ENCODE measurements at regions not wholly inside any gene's neighbourhood (a gene's known extent, or its start where the extent isn't known, plus 50 kb on each side); places are given as distances from the start of the nearest gene placed in this dataset.
"Not testable (repeated sequence)": the region's sequence is repeated elsewhere in the genome, so short reads cannot be mapped to it uniquely, and the experiment has no call there.

DNA sequence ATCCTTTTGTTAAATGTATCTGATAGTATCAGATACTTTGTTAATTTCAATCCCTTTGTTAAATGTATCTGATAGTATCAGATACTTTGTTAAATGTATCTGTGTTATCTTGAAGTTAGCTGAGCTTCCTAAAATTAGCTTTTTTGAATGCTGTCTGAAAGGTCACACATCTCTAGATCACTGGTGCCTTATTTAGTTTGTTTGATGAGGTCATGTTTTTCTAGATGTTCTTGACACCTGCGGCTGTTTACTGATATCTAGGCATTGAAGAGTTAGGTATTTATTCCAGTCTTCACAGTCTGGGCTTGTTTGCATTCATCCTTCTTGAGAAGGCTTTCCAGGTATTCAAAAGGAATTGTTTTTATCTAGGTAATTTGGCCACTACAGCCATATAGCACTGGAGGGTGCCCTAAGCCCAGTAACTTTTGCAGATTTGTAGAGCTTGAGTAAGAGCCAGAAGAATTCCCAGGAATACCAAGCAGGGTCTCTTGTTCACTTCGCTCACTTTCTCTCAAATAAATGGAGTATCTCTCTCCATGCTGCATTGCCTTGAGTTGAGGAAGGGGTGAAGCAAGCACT lies 435.4 kb upstream of the GRAMD2B start:
- no peak for DNase-seq (ENCODE audit: low read depth)
- TF ChIP-seq, protein P1, sequence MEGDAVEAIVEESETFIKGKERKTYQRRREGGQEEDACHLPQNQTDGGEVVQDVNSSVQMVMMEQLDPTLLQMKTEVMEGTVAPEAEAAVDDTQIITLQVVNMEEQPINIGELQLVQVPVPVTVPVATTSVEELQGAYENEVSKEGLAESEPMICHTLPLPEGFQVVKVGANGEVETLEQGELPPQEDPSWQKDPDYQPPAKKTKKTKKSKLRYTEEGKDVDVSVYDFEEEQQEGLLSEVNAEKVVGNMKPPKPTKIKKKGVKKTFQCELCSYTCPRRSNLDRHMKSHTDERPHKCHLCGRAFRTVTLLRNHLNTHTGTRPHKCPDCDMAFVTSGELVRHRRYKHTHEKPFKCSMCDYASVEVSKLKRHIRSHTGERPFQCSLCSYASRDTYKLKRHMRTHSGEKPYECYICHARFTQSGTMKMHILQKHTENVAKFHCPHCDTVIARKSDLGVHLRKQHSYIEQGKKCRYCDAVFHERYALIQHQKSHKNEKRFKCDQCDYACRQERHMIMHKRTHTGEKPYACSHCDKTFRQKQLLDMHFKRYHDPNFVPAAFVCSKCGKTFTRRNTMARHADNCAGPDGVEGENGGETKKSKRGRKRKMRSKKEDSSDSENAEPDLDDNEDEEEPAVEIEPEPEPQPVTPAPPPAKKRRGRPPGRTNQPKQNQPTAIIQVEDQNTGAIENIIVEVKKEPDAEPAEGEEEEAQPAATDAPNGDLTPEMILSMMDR (IDR thresholded peaks at IDR 0.05; ENCODE audit: control insufficient read depth, extremely low read depth, insufficient read depth): peak; percentile 23; the same call in 1 of the 2 replicates
- no peak overlapping the region for H3K4me3 ChIP-seq (ENCODE audit: low read depth, low read length)

GRCh38 chr5:125992050-125992449 lies 431.2 kb upstream of the GRAMD2B start:
- TF ChIP-seq, protein P1 (IDR thresholded peaks at IDR 0.05; ENCODE audit: control insufficient read depth, extremely low read depth, insufficient read depth): no peak
- DNase-seq (ENCODE audit: low read depth): no peak
- H3K4me3 ChIP-seq (ENCODE audit: low read depth, low read length): no peak overlapping the region

DNA sequence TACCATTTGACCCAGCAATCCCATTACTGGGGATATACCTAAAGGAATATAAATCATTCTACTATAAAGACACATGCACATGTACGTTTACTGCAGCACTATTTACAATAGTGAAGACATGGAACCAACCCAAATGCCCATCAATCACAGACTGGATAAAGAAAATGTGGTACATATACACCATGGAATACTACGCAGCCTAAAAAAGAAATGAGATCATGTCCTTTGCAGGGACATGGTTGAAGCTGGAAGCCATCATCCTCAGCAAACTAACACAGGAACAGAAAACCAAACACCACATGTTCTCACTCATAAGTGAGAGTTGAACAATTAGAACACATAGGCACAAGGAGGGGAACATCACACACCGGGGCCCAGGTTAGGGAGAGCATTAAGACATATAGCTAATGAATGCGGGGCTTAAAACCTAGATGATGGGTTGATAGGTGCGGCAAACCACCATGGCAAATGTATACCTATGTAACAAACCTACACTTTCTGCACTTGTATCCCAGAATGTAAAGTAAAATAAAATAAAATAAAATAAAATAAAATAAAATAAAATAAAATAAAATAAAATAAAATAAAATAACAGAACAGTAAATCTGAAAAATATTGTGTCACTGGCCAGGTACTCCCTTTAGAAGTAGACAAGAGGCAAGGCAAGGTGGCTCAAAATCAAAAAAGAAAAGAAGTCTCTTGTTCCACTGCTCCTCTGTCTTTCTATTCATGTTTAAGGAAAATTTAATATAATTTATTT lies 423.8 kb upstream of the GRAMD2B start:
- not testable (repeated sequence) for DNase-seq (ENCODE audit: low read depth); H3K4me3 ChIP-seq (ENCODE audit: low read depth, low read length)

GRCh38 chr5:126000507-126000906 lies 422.7 kb upstream of the GRAMD2B start:
- DNase-seq (ENCODE audit: low read depth): no peak

GRCh38 chr5:126002222-126002897 lies 420.8 kb upstream of the GRAMD2B start:
- DNase-seq (ENCODE audit: low read depth): peak; percentile 39
- TF ChIP-seq, protein P1 (IDR thresholded peaks at IDR 0.05; ENCODE audit: control insufficient read depth, extremely low read depth, insufficient read depth): no peak
- no peak overlapping the region for H3K4me3 ChIP-seq (ENCODE audit: low read depth, low read length)

More at GRCh38 chr5:126000507-126000906, 422.7 kb upstream of the GRAMD2B start:
- no peak overlapping the region for H3K4me3 ChIP-seq (ENCODE audit: low read depth, low read length)
- TF ChIP-seq, protein P1 (IDR thresholded peaks at IDR 0.05; ENCODE audit: control insufficient read depth, extremely low read depth, insufficient read depth): no peak

DNA sequence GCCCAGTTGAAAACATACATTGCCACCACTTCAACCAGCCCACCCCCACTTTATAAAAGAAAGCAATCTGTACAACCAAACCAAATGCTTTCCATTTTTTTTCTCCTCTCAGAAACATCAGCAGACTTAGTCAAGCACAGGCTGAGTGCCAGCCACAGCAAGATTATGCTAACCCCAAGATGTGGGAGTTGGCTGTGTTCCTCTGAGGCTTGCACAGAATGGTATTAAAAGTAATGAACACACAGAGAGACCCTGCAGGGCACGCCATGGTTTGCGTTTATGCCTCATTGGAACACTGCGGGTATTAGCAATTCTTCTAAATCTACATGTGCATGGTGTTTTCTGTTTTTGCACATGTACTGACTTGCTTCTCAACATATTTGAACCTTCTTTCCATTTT lies 419.9 kb upstream of the GRAMD2B start:
- DNase-seq (ENCODE audit: low read depth): no peak
- no peak overlapping the region for H3K4me3 ChIP-seq (ENCODE audit: low read depth, low read length)
- TF ChIP-seq, protein P1 (IDR thresholded peaks at IDR 0.05; ENCODE audit: control insufficient read depth, extremely low read depth, insufficient read depth): no peak

GRCh38 chr5:126004636-126005035 lies 418.6 kb upstream of the GRAMD2B start:
- no peak overlapping the region for H3K4me3 ChIP-seq (ENCODE audit: low read depth, low read length)
- TF ChIP-seq, protein P1 (IDR thresholded peaks at IDR 0.05; ENCODE audit: control insufficient read depth, extremely low read depth, insufficient read depth): no peak
- DNase-seq (ENCODE audit: low read depth): peak; percentile 98

Data from LNCaP clone FGC (cell line).